HG03196 (cell line): ENCODE measurements at regions not wholly inside any gene's neighbourhood (a gene's known extent, or its start where the extent isn't known, plus 50 kb on each side); places are given as distances from the start of the nearest gene placed in this dataset.

Experiments
- ATAC-seq: cut with Tn5 transposase; IDR thresholded peaks from one replicate; pipeline ENCODE4 v1.9.1; 2021; ENCODE audit not compliant: unreplicated experiment

- no peak for ATAC-seq
These were observed 139.3 kb downstream of the CXCL12 start for GRCh38 chr10:44245601-44245938.

GRCh38 chr10:44244745-44245600, 139.9 kb downstream of the CXCL12 start:
- no peak for ATAC-seq

- no peak for ATAC-seq
These were observed 140.9 kb downstream of the CXCL12 start for GRCh38 chr10:44243851-44244510.

- ATAC-seq, result no peak
These were observed 142.1 kb downstream of the CXCL12 start for GRCh38 chr10:44242826-44243225.

- ATAC-seq, result no peak
These were observed 142.8 kb downstream of the CXCL12 start for GRCh38 chr10:44242091-44242490.

GRCh38 chr10:44240584-44241205, 144.2 kb downstream of the CXCL12 start:
- ATAC-seq, result no peak

GRCh38 chr10:44238212-44238611, 146.7 kb downstream of the CXCL12 start:
- ATAC-seq, result no peak

- ATAC-seq, result no peak
These were observed 147.4 kb downstream of the CXCL12 start for GRCh38 chr10:44237364-44238049.

- no peak for ATAC-seq
These were observed 149.5 kb downstream of the CXCL12 start for GRCh38 chr10:44235363-44235762.

GRCh38 chr10:44234483-44234875, 150.4 kb downstream of the CXCL12 start:
- ATAC-seq, result no peak

GRCh38 chr10:44233561-44234482, 151.1 kb downstream of the CXCL12 start:
- no peak for ATAC-seq

- no peak for ATAC-seq
These were observed 167.6 kb downstream of the CXCL12 start for GRCh38 chr10:44217274-44217820.

- ATAC-seq, result no peak
These were observed 168.8 kb downstream of the CXCL12 start for GRCh38 chr10:44216073-44216472.

GRCh38 chr10:44209811-44210210, 175.1 kb downstream of the CXCL12 start:
- ATAC-seq, result no peak

- no peak for ATAC-seq
These were observed 177.7 kb downstream of the CXCL12 start for GRCh38 chr10:44207160-44207559.

GRCh38 chr10:44206127-44206818, 178.6 kb downstream of the CXCL12 start:
- no peak for ATAC-seq

- ATAC-seq, result no peak
These were observed 179.8 kb downstream of the CXCL12 start for GRCh38 chr10:44205067-44205466.

- ATAC-seq, result no peak
These were observed 181.4 kb downstream of the CXCL12 start for GRCh38 chr10:44203535-44203934.

GRCh38 chr10:44202952-44203351, 181.9 kb downstream of the CXCL12 start:
- ATAC-seq, result no peak

GRCh38 chr10:44201656-44202055, 183.2 kb downstream of the CXCL12 start:
- no peak for ATAC-seq
